Vagina (tissue), 2 donors: ENCODE measurements at regions not wholly inside any gene's neighbourhood (a gene's known extent, or its start where the extent isn't known, plus 50 kb on each side); places are given as distances from the start of the nearest gene placed in this dataset.

Experiments
- DNase-seq, 2 donors: peaks; one replicate each; pipeline ENCODE4 v3.0.0-alpha.2; 2017; ENCODE audit errors: extremely low spot score in 2 of 2
- H3K27ac ChIP-seq: fragments of 200-600 bp; sonication (generic); one replicate; pipeline ENCODE4 v1.5.1; 2019
- H3K27me3 ChIP-seq: fragments of 200-600 bp; sonication (generic); one replicate; pipeline ENCODE4 v1.5.1; 2019
- H3K36me3 ChIP-seq, 2 donors: fragments of 200-600 bp; sonication (generic); one replicate each; pipeline ENCODE4 v1.5.1; 2017 to 2019
- H3K4me1 ChIP-seq: fragments of 200-600 bp; sonication (generic); one replicate; pipeline ENCODE4 v1.5.1; 2019
- H3K4me3 ChIP-seq, 2 donors: fragments of 200-600 bp; sonication (generic); 1 replicate in 1 of 2; 2 replicates in 1 of 2; pipeline ENCODE4 v1.5.1; 2016 to 2019
- H3K9me3 ChIP-seq: fragments of 200-600 bp; sonication (generic); one replicate; pipeline ENCODE4 v1.5.1; 2019
- CTCF ChIP-seq, 3 experiments: fragments of 450-650 bp in 2 of 3; fragments of 200-600 bp in 1 of 3; sonication (generic) in 1 of 3; IDR thresholded peaks; one replicate each; pipeline ENCODE4 v1.5.1; 2017 to 2019; ENCODE audit warnings: antibody characterized with exemption in 3 of 3, mild to moderate bottlenecking in 2 of 3, moderate library complexity in 2 of 3
- POLR2A ChIP-seq, 2 donors: fragments of 450-650 bp; IDR thresholded peaks; one replicate each; pipeline ENCODE4 v1.6.1; 2017; ENCODE audit warnings: antibody characterized with exemption in 2 of 2, mild to moderate bottlenecking in 2 of 2, moderate library complexity in 2 of 2
- POLR2AphosphoS5 ChIP-seq, 2 donors: sonication (generic); formaldehyde crosslinking; IDR thresholded peaks; one replicate each; pipeline ENCODE4 v1.9.0; 2017; ENCODE audit warnings: antibody characterized with exemption in 2 of 2, mild to moderate bottlenecking in 2 of 2, low read depth in 1 of 2; ENCODE audit not compliant: insufficient read depth in 1 of 2
- intact Hi-C: fragments of 100-400 bp; cut with DNase I; formaldehyde crosslinking; loops from one replicate; pipeline ENCODE4 v1.15.1; 2023

- Histone ChIP-seq H3K9me3 (no peaks in the 10 kb centered on the region), H3K36me3 (no peaks in the 10 kb centered on the region), H3K4me3 (no peak overlapping the region), H3K27ac (no peak overlapping the region), H3K27me3 (no peaks in the 10 kb centered on the region), H3K4me1 (no peaks in the 10 kb centered on the region)
- no peak for TF ChIP-seq CTCF (IDR thresholded peaks at IDR 0.05)
- TF ChIP-seq POLR2A (IDR thresholded peaks at IDR 0.05) = no peak
- no peak for TF ChIP-seq POLR2AphosphoS5 (IDR thresholded peaks at IDR 0.05; ENCODE audit: insufficient read depth in 1 of 2, low read depth in 1 of 2)
- intact Hi-C loops = no loop called here
- DNase-seq = no peak
These were observed 119.4 kb upstream of the GPR149 start for GRCh38 chr3:154549391-154549790.

DNA sequence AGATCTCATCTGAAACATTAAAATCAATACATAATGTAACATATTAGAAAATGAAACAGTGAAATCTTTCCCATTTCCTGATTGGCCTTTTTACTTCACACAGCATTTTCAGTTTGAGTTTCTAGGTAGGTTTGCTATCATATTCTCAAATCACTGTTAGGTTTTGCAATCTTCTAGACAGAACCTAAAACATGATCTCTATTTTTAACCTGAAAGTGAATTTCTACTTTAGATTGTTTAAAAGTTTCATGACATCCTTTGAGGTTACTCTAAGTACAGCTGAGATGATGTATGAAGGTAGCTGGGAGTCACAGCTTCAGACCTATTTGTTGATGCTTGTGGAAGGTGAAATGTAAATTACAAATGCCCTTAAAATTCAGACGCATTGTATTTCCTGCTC is 118.4 kb upstream of the GPR149 start:
- Histone ChIP-seq H3K27me3 (no peaks in the 10 kb centered on the region), H3K9me3 (no peaks in the 10 kb centered on the region), H3K36me3 (no peaks in the 10 kb centered on the region), H3K4me3 (no peak overlapping the region), H3K27ac (no peak overlapping the region), H3K4me1 (no peaks in the 10 kb centered on the region)
- TF ChIP-seq POLR2AphosphoS5 (IDR thresholded peaks at IDR 0.05; ENCODE audit: insufficient read depth in 1 of 2, low read depth in 1 of 2) = no peak
- no peak for TF ChIP-seq POLR2A (IDR thresholded peaks at IDR 0.05)
- no peak for TF ChIP-seq CTCF (IDR thresholded peaks at IDR 0.05)
- intact Hi-C loops = no loop called here
- no peak for DNase-seq

DNA sequence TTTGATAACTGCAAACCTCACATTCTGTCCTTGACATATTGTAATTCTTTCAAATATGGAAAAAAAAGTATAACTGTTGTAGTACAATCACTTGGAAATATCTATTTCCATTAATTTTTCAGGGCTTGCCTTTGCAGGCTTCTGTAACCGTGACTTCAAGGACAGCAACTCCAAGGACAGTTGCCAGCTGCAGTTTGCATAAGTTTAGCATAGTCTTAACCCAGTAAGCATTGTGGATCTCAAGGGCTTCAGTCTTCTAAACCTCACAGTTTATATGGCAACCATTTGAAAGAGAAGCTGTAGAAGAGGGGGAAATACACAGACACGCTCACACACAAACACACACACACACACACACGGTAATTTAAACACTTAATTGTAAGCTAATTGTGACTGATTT is 112.8 kb upstream of the GPR149 start:
- intact Hi-C loops = no loop called here
- Histone ChIP-seq H3K27me3 (no peaks in the 10 kb centered on the region), H3K9me3 (no peaks in the 10 kb centered on the region), H3K4me1 (no peaks in the 10 kb centered on the region), H3K4me3 (no peak overlapping the region), H3K36me3 (no peaks in the 10 kb centered on the region), H3K27ac (no peak overlapping the region)
- no peak for DNase-seq
- TF ChIP-seq POLR2A (IDR thresholded peaks at IDR 0.05) (no peak), POLR2AphosphoS5 (IDR thresholded peaks at IDR 0.05; ENCODE audit: insufficient read depth in 1 of 2, low read depth in 1 of 2) (no peak), CTCF (IDR thresholded peaks at IDR 0.05) (no peak)

- intact Hi-C loops = no loop called here
- Histone ChIP-seq H3K27ac (no peak overlapping the region), H3K4me3 (no peak overlapping the region), H3K27me3 (no peaks in the 10 kb centered on the region), H3K36me3 (no peaks in the 10 kb centered on the region), H3K9me3 (no peaks in the 10 kb centered on the region), H3K4me1 (no peaks in the 10 kb centered on the region)
- no peak for DNase-seq
- TF ChIP-seq POLR2AphosphoS5 (IDR thresholded peaks at IDR 0.05; ENCODE audit: insufficient read depth in 1 of 2, low read depth in 1 of 2) (no peak), POLR2A (IDR thresholded peaks at IDR 0.05) (no peak), CTCF (IDR thresholded peaks at IDR 0.05) (no peak)
These were observed 111.1 kb upstream of the GPR149 start for GRCh38 chr3:154540950-154541604.

GRCh38 chr3:154538566-154539360 is 108.8 kb upstream of the GPR149 start:
- Histone ChIP-seq H3K27me3 (no peaks in the 10 kb centered on the region), H3K9me3 (no peaks in the 10 kb centered on the region), H3K4me3 (no peak overlapping the region), H3K36me3 (no peaks in the 10 kb centered on the region), H3K4me1 (no peaks in the 10 kb centered on the region), H3K27ac (no peak overlapping the region)
- no peak for DNase-seq
- intact Hi-C loops = no loop called here
- TF ChIP-seq POLR2A (IDR thresholded peaks at IDR 0.05) (no peak), POLR2AphosphoS5 (IDR thresholded peaks at IDR 0.05; ENCODE audit: insufficient read depth in 1 of 2, low read depth in 1 of 2) (no peak)
